ENCODE measurements at regions not wholly inside any gene's neighbourhood (a gene's known extent, or its start where the extent isn't known, plus 50 kb on each side); places are given as distances from the start of the nearest gene placed in this dataset.

GRCh38 chr7:125573126-125573525 lies 643.5 kb upstream of the POT1 start:
- TF ChIP-seq CTCF (IDR thresholded peaks at IDR 0.05), result no peak
- no peak for TF ChIP-seq POLR2A (IDR thresholded peaks at IDR 0.05)
